ENCODE measurements at regions not wholly inside any gene's neighbourhood (a gene's known extent, or its start where the extent isn't known, plus 50 kb on each side); places are given as distances from the start of the nearest gene placed in this dataset.

- TF ChIP-seq, protein P1, sequence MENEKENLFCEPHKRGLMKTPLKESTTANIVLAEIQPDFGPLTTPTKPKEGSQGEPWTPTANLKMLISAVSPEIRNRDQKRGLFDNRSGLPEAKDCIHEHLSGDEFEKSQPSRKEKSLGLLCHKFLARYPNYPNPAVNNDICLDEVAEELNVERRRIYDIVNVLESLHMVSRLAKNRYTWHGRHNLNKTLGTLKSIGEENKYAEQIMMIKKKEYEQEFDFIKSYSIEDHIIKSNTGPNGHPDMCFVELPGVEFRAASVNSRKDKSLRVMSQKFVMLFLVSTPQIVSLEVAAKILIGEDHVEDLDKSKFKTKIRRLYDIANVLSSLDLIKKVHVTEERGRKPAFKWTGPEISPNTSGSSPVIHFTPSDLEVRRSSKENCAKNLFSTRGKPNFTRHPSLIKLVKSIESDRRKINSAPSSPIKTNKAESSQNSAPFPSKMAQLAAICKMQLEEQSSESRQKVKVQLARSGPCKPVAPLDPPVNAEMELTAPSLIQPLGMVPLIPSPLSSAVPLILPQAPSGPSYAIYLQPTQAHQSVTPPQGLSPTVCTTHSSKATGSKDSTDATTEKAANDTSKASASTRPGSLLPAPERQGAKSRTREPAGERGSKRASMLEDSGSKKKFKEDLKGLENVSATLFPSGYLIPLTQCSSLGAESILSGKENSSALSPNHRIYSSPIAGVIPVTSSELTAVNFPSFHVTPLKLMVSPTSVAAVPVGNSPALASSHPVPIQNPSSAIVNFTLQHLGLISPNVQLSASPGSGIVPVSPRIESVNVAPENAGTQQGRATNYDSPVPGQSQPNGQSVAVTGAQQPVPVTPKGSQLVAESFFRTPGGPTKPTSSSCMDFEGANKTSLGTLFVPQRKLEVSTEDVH (IDR thresholded peaks at IDR 0.05; ENCODE audit: low read depth, partially characterized antibody): no peak
- no peak for TF ChIP-seq EZH2 (IDR thresholded peaks at IDR 0.05; ENCODE audit: borderline replicate concordance, control insufficient read depth, low read depth, low read length)
- TF ChIP-seq ESRRA (IDR thresholded peaks at IDR 0.05; ENCODE audit: low read length): no peak
- TF ChIP-seq, protein P2, sequence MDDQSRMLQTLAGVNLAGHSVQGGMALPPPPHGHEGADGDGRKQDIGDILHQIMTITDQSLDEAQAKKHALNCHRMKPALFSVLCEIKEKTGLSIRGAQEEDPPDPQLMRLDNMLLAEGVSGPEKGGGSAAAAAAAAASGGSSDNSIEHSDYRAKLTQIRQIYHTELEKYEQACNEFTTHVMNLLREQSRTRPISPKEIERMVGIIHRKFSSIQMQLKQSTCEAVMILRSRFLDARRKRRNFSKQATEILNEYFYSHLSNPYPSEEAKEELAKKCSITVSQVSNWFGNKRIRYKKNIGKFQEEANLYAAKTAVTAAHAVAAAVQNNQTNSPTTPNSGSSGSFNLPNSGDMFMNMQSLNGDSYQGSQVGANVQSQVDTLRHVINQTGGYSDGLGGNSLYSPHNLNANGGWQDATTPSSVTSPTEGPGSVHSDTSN (IDR thresholded peaks at IDR 0.05; ENCODE audit: insufficient replicate concordance, low read depth, low read length): no peak
Observed at GRCh38 chr4:29336861-29337260, 1383.3 kb upstream of the PCDH7 start.

All from GM12878 (cell line).